HG03457 (cell line): ENCODE measurements at regions not wholly inside any gene's neighbourhood (a gene's known extent, or its start where the extent isn't known, plus 50 kb on each side); places are given as distances from the start of the nearest gene placed in this dataset.
"Not testable (repeated sequence)": the region's sequence is repeated elsewhere in the genome, so short reads cannot be mapped to it uniquely, and the experiment has no call there.

ENCODE experiments used
- ATAC-seq: cut with Tn5 transposase; IDR thresholded peaks from one replicate; pipeline ENCODE4 v1.9.1; 2021; ENCODE audit warnings: moderate number of reproducible peaks; ENCODE audit not compliant: unreplicated experiment

DNA sequence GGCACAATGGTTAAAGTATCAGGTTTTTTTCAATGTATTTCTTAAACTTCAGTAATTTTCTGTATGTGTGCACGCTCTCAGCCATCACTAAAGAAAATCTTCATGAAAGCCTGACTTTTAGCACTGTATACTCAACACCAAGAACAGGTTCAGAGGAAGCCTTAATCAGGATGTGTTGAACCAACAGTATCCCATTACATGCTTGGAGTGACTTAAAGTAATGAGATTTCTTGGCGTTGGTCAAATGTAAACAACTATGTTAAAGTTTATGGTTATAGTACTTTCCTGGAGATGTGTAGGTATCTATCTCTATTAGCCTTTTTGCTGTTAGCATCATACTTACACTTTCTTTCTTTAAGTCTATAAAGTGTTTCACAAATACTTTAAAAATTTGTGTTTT is 335.0 kb downstream of the CCER1 start:
- no peak for ATAC-seq

DNA sequence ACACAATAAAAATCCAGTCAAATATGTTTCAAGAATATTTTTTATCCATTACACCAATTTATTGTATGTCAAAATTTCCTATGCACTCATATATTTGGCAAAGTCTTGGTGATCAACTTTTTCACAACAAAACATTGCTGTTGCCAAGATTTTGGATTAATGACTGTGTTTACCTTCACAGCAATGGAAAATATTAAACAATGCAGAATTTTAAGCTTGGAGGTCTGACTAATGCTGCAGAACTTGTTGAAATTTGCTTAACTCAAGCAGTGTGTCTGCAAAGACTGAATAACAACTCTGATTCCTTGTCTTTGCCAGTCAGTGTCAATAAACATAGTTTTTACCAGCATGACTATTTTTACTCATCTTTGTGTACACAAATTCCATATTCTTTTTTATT is 336.4 kb downstream of the CCER1 start:
- no peak for ATAC-seq

DNA sequence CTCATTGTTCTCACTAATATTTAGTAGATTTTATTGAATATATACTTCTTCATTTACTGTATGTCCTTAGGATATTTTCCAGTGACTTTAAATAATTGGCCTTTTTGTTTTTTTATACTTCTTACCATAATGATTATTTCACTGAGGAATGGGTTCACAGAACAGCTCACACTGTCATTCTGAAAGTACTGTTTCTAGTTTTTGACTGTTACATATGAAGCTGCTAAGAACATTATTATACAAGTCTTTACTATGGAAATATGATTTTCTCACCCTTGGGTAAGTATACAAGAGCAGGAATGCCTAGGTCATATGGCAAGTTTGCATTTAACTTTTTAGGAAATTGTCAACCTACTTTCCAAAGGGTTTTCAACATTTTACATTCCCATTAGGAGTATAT is 343.1 kb downstream of the CCER1 start:
- ATAC-seq, result no peak

DNA sequence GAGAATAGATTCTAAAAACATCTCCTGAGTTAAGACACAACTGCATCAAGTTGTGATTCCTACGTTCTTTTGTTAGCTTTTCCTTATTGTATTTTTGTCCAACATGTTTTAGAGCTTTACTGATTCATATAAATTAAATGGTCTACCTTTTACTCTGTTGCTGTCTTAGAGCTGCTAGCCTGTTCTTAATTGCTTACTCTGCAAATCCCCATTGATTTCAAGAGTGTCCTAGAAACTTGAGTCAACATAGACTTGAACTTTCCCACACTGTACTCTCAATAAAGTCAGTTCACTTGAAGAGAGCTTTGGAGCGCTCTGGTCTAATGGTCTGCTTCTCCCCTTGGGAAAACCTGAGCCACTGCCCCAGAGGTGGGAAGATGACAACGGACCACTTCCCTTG is 343.9 kb downstream of the CCER1 start:
- ATAC-seq, result no peak

DNA sequence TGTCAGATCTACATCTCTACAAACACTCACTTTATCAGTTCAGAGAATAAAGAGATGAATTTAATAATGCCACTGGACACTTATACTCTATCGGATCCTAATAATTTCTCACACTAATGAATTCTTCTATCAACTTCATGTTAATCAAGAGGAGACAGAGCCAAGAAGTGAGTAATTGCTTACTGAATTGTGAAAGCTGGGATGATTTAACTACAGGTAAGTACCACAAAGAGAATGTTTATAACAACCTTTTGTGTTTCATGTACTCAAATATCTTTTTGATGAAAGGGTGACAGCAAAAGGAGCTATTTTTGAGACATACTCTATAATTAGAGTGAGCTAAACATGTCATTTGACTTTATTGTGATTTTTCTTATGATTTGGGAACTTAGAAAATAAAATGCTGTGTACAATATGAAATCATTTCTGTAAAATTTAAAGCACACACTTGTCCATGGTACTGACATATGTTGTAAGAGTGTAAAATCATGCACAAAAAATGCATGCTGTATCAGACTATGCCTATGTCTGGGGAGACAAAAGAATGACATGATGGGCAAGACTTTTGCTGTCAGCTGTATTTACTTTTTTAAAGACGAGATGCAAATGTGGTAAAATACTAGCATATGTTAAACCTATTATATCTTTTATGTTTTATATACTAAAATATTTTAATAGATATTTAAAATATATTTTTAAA is 361.2 kb downstream of the CCER1 start:
- no peak for ATAC-seq

DNA sequence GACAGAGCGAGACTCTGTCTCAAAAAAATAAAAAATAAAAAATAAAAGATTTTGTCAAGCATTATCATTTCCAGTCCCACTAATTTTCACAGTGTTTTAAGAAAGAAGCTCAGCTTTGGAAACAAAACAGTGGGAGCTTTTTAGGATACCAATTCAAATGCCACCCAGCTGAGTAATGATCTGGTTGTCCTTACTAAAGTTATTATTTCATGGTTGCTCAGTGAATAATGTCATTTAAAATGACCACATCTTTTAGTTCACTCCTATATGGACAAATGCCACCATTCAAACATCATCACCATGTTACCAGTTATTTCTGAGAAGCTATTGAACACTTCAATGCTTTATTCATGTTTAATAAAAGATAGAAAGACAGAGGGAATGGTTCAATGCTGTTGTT is 365.0 kb downstream of the CCER1 start:
- ATAC-seq, result no peak

DNA sequence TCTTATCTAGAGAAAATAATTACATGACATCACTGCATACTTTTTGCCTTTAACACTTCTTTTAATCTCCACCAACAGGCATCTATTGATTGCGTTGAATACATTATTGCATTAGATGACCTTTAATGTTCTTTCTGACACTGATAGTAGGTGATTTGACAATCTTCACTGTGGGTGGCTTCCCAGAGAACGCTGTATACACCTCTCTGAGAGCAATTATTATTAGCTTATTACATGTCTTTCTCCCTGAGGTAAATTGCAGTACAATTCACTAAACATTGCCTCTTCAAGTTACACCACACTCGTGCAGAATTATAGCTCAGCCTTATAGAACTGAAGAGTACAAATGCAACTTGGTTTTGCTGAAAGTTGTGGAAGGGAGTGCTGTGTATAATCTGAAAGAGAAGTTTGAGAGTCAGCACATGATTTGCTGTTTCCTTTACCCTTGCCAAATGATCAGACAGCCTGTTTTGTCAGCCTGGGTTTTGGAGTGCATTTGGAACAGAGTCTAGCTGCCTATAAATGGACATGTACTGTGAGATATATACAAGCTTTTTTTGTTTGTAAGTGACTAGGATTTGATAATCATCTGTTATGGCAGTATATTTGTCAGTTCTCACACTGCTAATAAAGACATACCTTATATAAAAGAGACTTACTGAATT is 369.2 kb downstream of the CCER1 start:
- ATAC-seq, result no peak

DNA sequence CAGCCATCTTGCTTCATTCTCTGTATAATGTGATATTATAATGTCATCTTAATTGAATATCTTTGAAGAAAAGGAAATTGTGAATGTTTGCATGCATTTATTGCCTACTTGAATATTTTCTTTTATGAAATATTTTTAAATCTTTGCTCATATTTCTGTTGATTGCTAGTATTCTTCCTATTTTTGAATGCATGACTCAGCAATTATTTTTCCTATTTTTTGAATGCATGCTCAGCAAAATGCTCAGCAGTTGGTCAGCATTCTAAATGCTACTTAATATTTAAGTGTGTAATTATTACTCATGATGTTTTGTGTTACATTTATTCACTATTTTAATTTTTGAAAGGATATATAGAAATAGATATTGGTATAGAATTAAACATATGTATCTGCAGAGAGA is 378.3 kb downstream of the CCER1 start:
- no peak for ATAC-seq

DNA sequence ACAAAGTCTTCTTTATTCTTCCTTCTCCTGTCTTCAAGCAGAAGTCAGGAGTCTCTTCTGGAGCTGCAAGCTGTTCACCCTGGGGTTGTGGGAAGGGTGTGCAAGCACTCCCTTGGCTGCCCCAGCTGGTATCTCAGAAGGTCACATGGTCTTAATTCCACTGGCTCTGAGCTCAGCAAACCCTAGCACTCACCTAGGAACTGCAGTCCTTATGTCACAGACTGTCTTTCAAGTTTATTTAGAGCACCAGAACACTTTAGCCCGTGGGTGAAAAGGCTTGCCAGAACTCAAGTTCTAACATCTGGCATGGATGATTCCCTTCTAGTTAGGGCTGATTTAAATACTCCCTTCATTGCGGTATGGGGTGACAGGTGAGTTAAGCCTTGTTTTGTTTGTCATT is 379.0 kb downstream of the CCER1 start:
- ATAC-seq, result no peak

DNA sequence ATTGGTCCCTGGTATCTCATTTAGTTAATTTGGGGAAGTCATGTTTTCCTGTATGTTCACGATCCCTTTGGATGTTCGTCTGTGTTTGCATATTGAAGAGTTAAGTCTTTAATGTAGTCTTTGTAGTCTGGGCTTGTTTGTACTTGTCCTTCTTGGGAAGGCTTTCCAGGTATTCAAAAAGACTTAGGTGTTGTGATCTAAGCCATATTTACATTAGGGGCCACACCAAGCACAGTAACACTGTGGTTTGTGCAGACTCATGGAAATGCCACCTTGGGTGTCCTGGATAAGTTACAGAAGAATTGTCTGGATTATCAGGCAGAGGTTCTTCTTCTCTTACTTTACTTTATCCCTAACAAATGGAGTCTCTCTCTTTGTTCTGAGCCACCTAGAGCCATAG is 380.3 kb downstream of the CCER1 start:
- no peak for ATAC-seq

DNA sequence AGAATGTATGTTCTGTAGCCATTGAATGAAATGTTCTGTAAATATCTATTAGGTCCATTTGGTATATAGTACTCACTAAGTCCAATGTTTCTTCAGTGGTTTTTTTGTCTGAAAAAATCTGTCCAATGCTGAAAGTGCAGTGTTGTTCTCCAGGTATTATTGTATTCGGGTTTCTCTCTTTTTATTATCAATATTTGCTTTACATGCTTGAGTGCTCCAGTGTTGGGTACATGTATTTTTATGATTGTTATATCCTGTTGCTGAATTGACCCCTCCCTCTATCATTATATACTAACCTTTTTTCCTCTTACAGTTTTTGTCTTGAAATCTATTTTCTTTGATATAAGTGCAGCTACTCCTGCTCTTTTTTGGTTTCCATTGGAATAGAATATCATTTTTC is 382.2 kb downstream of the CCER1 start:
- no peak for ATAC-seq

DNA sequence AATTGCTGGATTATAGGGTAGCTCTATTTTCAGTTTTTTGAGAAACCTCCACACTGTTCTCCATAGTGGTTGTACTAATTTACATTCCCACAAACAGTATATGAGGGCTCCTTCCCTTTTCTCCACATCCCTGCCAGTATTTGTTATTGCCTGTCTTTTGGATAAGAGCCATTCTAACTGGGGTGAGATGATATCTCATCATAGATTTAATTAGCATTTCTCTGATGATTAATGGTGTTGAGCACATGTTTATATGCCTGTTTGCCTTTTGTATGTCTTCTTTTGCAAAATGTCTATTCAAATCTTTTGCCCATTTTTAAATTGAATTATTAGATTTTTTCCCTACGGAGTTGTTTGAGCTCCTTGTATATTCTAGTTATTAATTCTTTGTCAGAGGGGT is 385.3 kb downstream of the CCER1 start:
- no peak for ATAC-seq

DNA sequence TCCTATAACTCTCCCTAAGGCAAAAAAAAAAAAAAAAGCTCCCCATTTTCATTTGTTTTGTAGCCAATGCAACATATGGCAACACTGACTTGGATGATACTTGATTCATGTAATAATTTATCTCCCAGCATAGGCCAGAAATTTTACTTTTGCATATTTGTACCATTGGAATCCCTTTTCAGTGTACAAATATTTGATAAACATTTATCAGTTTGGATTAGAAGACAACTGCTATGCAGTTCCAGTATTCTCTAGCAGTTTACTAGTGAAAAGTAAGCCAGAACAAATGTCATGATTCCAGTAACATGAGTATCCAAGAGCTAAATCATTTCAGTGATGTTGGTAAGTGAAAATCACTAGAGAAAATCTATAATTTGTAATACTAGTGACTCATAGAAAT is 392.3 kb downstream of the CCER1 start:
- ATAC-seq, result no peak

DNA sequence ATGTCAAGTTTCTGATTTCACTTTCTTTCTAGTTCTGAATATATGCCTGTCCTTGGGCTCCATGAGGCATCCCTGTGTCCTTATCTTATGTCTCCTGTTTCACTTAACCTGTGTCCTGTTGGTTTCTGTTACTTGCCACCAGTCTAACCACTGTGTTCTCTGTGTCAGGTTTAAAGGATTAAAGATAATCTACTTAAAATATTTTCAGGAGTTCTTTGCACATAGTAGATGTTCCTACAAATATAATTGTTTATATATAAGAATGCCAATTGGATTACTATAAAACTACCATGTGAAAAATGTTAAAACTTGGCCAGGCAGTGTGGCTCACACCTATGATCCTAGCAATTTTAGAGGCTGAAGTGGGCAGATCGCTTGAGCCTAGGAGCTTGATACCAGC is 406.4 kb downstream of the CCER1 start:
- no peak for ATAC-seq

DNA sequence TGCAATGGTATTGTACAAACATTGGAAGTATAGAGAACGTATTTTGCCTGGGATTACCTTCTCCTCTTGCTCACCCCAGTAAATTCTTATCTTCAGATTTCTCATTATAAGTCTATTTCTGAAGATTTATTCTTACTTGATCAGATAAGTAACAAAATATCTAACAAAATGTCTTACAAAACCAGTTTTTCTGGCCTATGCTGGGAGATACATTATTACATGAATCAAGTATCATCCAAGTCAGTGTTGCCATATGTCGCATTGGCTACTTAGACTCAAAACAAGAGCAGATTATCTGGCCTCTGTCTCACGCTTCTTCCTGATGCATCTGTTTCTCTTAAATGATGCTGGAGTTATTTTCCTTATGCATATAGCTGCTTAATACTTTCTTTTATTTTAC is 408.5 kb downstream of the CCER1 start:
- no peak for ATAC-seq

DNA sequence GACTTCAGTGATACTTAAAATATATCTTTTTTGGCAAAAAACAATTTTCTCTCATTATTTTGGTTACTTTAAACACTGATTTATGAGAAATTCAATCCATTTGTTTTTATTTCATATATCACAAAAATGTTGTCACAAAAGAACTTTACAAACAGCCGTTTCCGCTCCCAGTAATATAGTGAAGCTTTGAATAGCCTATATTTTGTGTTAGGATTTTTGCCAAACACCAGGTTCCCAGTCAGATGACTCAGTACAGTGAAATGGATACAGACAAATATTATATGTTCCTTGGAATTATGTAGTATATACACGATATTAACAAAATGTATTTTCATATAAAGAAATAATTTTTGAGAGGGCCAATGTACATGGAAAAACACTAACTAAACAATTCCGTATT is 411.1 kb downstream of the CCER1 start:
- ATAC-seq, result no peak

DNA sequence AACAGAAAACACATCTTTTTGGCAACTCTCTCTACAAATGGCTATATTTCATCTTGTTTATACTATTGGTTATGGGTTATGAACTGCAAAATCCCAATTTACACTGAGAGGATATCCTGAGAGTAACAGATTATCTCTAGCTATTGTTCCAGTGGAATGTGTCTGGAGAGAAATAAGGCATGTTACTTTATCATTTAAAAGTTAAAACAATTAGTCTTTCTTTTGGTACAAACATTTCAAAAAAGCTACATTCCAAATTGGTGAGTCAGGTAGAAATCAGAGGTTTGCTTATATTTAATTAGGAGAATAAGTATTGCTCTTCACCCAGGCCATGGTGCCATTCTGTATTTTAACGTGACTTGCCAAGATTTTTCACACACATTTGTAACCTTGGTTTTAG is 411.6 kb downstream of the CCER1 start:
- no peak for ATAC-seq

DNA sequence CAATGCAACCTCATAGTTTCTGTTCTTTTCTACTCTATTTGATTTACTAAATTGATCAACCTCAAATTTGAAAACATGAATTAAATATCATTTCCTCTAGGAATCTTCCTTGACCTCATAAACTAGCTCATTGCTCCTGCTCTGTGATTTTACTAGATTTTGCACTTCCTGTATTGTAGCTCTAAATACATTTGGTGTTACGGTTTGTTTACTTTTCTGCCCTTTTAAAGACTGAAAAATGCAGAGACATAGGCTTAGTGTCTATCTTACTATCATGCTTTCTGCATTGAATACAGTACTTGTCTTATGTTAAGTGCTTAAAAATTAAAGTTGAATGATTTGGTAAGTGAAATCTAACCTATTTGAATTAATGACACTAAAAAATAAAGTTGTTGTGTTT is 412.1 kb downstream of the CCER1 start:
- ATAC-seq, result not testable (repeated sequence)

DNA sequence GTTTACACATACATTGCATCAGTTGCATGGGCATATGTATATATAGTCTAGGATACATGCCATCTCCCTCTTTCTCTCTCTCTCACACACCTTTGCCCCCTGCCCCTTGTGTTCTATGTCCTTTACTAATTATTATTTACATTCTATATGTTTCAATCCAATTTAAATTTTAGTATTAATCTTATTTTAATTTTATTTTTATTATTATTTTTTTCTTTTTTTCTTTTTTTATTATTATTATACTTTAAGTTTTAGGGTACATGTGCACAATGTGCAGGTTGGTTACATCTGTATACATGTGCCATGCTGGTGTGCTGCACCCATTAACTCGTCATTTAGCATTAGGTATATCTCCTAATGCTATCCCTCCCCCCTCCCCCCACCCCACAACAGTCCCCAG is 421.1 kb downstream of the CCER1 start:
- not testable (repeated sequence) for ATAC-seq

DNA sequence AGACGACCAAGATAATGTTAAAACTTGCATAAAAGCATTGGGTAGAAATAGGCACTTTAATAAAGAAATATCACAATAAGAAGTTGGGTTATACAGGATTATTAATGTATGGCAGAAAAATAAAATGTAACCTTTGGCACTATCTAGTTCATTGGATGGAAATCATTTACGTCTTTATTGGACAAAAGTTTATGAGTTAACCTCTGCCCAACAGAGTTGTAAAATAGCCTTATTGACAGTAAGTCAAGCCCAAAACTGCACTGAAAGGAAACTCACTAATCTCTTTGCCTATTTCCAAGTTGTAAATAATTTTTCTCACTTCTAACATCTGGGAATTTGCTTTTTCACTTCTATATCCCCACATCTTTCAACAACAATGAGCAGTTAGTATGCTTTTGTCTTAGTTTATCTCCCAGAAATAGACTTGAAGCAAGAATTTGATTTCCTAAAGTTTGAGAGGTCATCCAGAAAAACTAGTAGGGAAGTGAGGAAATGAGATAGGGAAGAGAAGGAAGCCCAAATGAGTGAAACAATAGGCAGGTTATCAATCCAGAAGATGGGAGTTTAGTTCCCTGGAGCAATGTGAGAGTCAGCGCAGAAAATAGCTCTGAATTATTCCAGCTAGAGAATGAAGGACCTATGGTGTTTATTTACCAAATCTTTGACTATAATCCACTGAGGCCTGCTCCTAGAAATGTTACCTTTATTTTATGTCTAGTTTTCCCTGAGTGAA is 434.8 kb downstream of the CCER1 start:
- no peak for ATAC-seq

DNA sequence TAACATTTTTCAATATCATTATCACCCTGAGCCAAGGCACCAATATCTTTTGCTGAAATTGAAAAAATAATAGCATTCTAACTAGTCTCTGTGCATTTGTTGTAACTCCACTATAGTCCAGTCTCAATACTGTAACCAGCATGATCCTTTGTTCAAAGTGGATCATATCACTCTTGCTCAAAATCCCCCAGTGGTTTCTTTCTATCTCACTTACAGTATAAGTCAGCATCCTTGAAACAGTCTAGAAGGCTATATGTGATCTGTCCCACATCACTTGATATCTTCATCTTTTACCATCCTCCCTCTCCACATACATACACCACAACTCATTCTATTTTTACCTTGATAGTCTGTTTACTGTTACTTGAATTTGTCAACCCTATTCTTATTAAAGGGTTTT is 435.7 kb downstream of the CCER1 start:
- ATAC-seq, result no peak
